Body of pancreas (tissue), 4 donors: ENCODE measurements at regions not wholly inside any gene's neighbourhood (a gene's known extent, or its start where the extent isn't known, plus 50 kb on each side); places are given as distances from the start of the nearest gene placed in this dataset.

Experiments
- POLR2A ChIP-seq, 3 donors: fragments of 450-650 bp; IDR thresholded peaks; one replicate each; pipeline ENCODE4 v1.6.1; 2016; ENCODE audit warnings: antibody characterized with exemption in 3 of 3, mild to moderate bottlenecking in 2 of 3
- TF ChIP-seq, protein P1 (sequence below), 7 experiments: fragments of 450-650 bp in 4 of 7; fragments of 200-600 bp in 3 of 7; sonication (generic) in 3 of 7; IDR thresholded peaks; one replicate each; pipeline ENCODE4 v1.5.1; 2016 to 2019; ENCODE audit warnings: antibody characterized with exemption in 7 of 7

- TF ChIP-seq, protein P1, sequence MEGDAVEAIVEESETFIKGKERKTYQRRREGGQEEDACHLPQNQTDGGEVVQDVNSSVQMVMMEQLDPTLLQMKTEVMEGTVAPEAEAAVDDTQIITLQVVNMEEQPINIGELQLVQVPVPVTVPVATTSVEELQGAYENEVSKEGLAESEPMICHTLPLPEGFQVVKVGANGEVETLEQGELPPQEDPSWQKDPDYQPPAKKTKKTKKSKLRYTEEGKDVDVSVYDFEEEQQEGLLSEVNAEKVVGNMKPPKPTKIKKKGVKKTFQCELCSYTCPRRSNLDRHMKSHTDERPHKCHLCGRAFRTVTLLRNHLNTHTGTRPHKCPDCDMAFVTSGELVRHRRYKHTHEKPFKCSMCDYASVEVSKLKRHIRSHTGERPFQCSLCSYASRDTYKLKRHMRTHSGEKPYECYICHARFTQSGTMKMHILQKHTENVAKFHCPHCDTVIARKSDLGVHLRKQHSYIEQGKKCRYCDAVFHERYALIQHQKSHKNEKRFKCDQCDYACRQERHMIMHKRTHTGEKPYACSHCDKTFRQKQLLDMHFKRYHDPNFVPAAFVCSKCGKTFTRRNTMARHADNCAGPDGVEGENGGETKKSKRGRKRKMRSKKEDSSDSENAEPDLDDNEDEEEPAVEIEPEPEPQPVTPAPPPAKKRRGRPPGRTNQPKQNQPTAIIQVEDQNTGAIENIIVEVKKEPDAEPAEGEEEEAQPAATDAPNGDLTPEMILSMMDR (IDR thresholded peaks at IDR 0.05) = no peak
- no peak for TF ChIP-seq POLR2A (IDR thresholded peaks at IDR 0.05)
Observed at GRCh38 chr10:130652544-130652943, 516.4 kb downstream of the GLRX3 start.
